Kidney (tissue), 13 donors: ENCODE measurements at regions not wholly inside any gene's neighbourhood (a gene's known extent, or its start where the extent isn't known, plus 50 kb on each side); places are given as distances from the start of the nearest gene placed in this dataset.

Source experiments
- DNase-seq, 5 donors: peaks; one replicate each; pipeline ENCODE4 v3.0.0-alpha.2; 2013 to 2020
- FAIRE-seq: peaks from 2 replicates; lab custom pipeline; 2012; peaks lifted over from hg19 to GRCh38; lab: Jason Lieb, UNC
- H3K27ac ChIP-seq, 2 donors: one replicate each; pipeline ENCODE4 v1.7.0; 2013; ENCODE audit warnings: low read depth in 2 of 2, low read length in 2 of 2, inconsistent platforms in 1 of 2
- H3K27me3 ChIP-seq: one replicate; pipeline ENCODE4 v1.7.1; 2013; ENCODE audit warnings: low read length, inconsistent platforms; ENCODE audit not compliant: control insufficient read depth, insufficient read depth
- H3K36me3 ChIP-seq, 3 donors: one replicate each; pipeline versions ENCODE4 v1.7.0 to v1.7.1; 2013; ENCODE audit warnings: low read length in 3 of 3, control low read depth in 1 of 3, inconsistent platforms in 1 of 3; ENCODE audit not compliant: insufficient read depth in 3 of 3, control insufficient read depth in 2 of 3
- H3K4me1 ChIP-seq, 3 donors: one replicate each; pipeline versions ENCODE4 v1.7.0 to v1.7.1; 2013; ENCODE audit warnings: low read length in 3 of 3, inconsistent platforms in 1 of 3, low read depth in 1 of 3; ENCODE audit not compliant: control insufficient read depth in 2 of 3, insufficient read depth in 2 of 3
- H3K4me3 ChIP-seq, 3 donors: one replicate each; pipeline versions ENCODE4 v1.7.0 to v1.8.1; 2013; ENCODE audit warnings: low read length in 3 of 3, control low read depth in 1 of 3, inconsistent platforms in 1 of 3
- H3K9ac ChIP-seq, 3 donors: one replicate each; pipeline versions ENCODE4 v1.7.0 to v1.7.1; 2013; ENCODE audit warnings: low read length in 3 of 3, control low read depth in 1 of 3, inconsistent platforms in 1 of 3
- H3K9me3 ChIP-seq, 3 donors: one replicate each; pipeline versions ENCODE4 v1.7.0 to v1.7.1; 2013; ENCODE audit warnings: low read length in 3 of 3, control low read depth in 1 of 3, inconsistent platforms in 1 of 3; ENCODE audit not compliant: control insufficient read depth in 2 of 3, insufficient read depth in 1 of 3
- CTCF ChIP-seq: IDR thresholded peaks from 3 replicates; pipeline ENCODE4 v1.5.1; 2012; ENCODE audit warnings: mild to moderate bottlenecking, moderate library complexity, borderline replicate concordance; ENCODE audit not compliant: insufficient read depth; ENCODE audit errors: extremely low read depth
- intact Hi-C: fragments of 100-400 bp; cut with DNase I; formaldehyde crosslinking; loops from one replicate; pipeline ENCODE4 v1.11.1; 2022
- donor health status: control.
- donor health status: control.
- donor health status: control.
- donor health status: control.
- donor health status: control.
- donor health status: DM: yes; HTN: yes; CAD: no.
- donor health status: Normal renal cell carcinoma (clear cell type).

- H3K4me1 ChIP-seq = no peaks in the 10 kb centered on the region
- no peaks in the 10 kb centered on the region for H3K36me3 ChIP-seq
- H3K27ac ChIP-seq = no peak overlapping the region
- TF ChIP-seq CTCF = no peak
- no peak overlapping the region for H3K9ac ChIP-seq
- DNase-seq (no peak), FAIRE-seq (no peak)
- peaks cover 5% of the 10 kb centered on the region for H3K27me3 ChIP-seq
- no peak overlapping the region for H3K4me3 ChIP-seq
- peaks cover 0 to under 1% (median 0%) of the 10 kb centered on the region in 3 donors for H3K9me3 ChIP-seq
- intact Hi-C loops = no loop called here
These were observed 65.4 kb upstream of the IRX4 start for GRCh38 chr5:1948111-1948510.

GRCh38 chr5:1946776-1947175 lies 64.1 kb upstream of the IRX4 start:
- no peak for FAIRE-seq
- no peak for TF ChIP-seq CTCF
- H3K27ac ChIP-seq = no peak overlapping the region

GRCh38 chr5:1946122-1946677 lies 63.5 kb upstream of the IRX4 start:
- no peak for TF ChIP-seq CTCF
- H3K27me3 ChIP-seq = peaks cover 2% of the 10 kb centered on the region
- no peak overlapping the region for H3K9ac ChIP-seq
- no peak overlapping the region for H3K4me3 ChIP-seq
- DNase-seq (no peak), FAIRE-seq (no peak)
- H3K27ac ChIP-seq = no peak overlapping the region
- no peaks in the 10 kb centered on the region for H3K4me1 ChIP-seq
- H3K36me3 ChIP-seq = no peaks in the 10 kb centered on the region
- intact Hi-C loops = no loop called here
- peaks cover 0 to 7% (median 0%) of the 10 kb centered on the region in 3 donors for H3K9me3 ChIP-seq

More at GRCh38 chr5:1946776-1947175, 64.1 kb upstream of the IRX4 start:
- peaks cover 6% of the 10 kb centered on the region for H3K27me3 ChIP-seq
- no peaks in the 10 kb centered on the region for H3K4me1 ChIP-seq
- peaks cover 0 to 7% (median 0%) of the 10 kb centered on the region in 3 donors for H3K9me3 ChIP-seq
- no peak overlapping the region for H3K9ac ChIP-seq
- DNase-seq = no peak
- intact Hi-C loops = no loop called here
- H3K36me3 ChIP-seq = no peaks in the 10 kb centered on the region
- no peak overlapping the region for H3K4me3 ChIP-seq

DNA sequence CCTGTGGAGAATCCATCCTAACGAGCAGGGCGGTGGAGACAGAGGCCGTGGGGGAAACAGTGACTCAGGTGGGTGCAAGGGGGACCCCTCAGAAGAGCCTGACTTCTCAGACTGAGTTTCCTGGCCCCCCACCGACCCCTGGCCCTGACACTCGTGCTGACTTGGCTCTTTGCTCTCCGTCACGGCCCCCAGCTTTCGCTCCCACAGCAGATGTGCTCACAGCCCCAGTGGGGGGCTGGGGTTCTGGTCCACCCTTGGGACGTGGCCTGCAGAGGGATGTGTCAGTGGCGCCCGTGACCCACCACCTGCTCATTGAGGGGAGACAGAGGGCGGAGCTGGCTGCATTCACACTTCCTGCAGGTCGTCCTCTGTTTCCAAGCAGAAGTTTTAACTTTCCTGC lies 62.9 kb upstream of the IRX4 start:
- H3K9me3 ChIP-seq = peaks cover 0 to 7% (median 0%) of the 10 kb centered on the region in 3 donors
- no peak for TF ChIP-seq CTCF
- no peaks in the 10 kb centered on the region for H3K36me3 ChIP-seq
- intact Hi-C loops = no loop called here
- no peaks in the 10 kb centered on the region for H3K4me1 ChIP-seq
- DNase-seq = no peak
- no peak overlapping the region for H3K9ac ChIP-seq
- no peak overlapping the region for H3K27ac ChIP-seq
- peaks cover 2% of the 10 kb centered on the region for H3K27me3 ChIP-seq
- no peak overlapping the region for H3K4me3 ChIP-seq
- FAIRE-seq = no peak
